ENCODE measurements at regions not wholly inside any gene's neighbourhood (a gene's known extent, or its start where the extent isn't known, plus 50 kb on each side); places are given as distances from the start of the nearest gene placed in this dataset.
"Not testable (repeated sequence)": the region's sequence is repeated elsewhere in the genome, so short reads cannot be mapped to it uniquely, and the experiment has no call there.

- POLR2A ChIA-PET = no interaction called here
- CTCF ChIA-PET = interaction anchor here (0.5 to 1.2 kb wide), 2 partner anchors 10 to 22 kb away, joined by 3 to 4 read pairs; no protein-coding TSS in a partner anchor
- TF ChIP-seq CTBP1 (IDR thresholded peaks at IDR 0.05; ENCODE audit: borderline replicate concordance) = no peak
- TF ChIP-seq ELF4 (IDR thresholded peaks at IDR 0.05) = no peak
- no peak for TF ChIP-seq FOXM1 (IDR thresholded peaks at IDR 0.05; ENCODE audit: borderline replicate concordance)
- TF ChIP-seq FOXA1 (IDR thresholded peaks at IDR 0.05) = no peak
- TF ChIP-seq FOXK2 (IDR thresholded peaks at IDR 0.05) = no peak
- no peak for TF ChIP-seq HDGF (IDR thresholded peaks at IDR 0.05; ENCODE audit: borderline replicate concordance)
- no peak for TF ChIP-seq SP1 (IDR thresholded peaks at IDR 0.05)
- TF ChIP-seq LEF1 (IDR thresholded peaks at IDR 0.05; ENCODE audit: borderline replicate concordance) = no peak
- no peak for TF ChIP-seq ZNF384 (IDR thresholded peaks at IDR 0.05)
- TF ChIP-seq ARNT (IDR thresholded peaks at IDR 0.05) = no peak
- no peak for TF ChIP-seq SUZ12 (IDR thresholded peaks at IDR 0.05)
- TF ChIP-seq NFRKB (IDR thresholded peaks at IDR 0.05) = no peak
- TF ChIP-seq TARDBP (IDR thresholded peaks at IDR 0.05) = no peak
- no peak for TF ChIP-seq BHLHE40 (IDR thresholded peaks at IDR 0.05; ENCODE audit: borderline replicate concordance)
- no peak for TF ChIP-seq PKNOX1 (IDR thresholded peaks at IDR 0.05)
- TF ChIP-seq L3MBTL2 (conservative IDR thresholded peaks at IDR 0.05) = no peak
- no peak for DNase-seq (ENCODE audit: extremely low spot score)
These were observed 247.3 kb downstream of the S1PR1 start for GRCh38 chr1:101483982-101484688.

- ChIA-PET CTCF (interaction anchor here (0.5 to 1.4 kb wide), 5 partner anchors 10 to 23 kb away, joined by 3 to 4 read pairs (median 3); no protein-coding TSS in a partner anchor), POLR2A (no interaction called here)
- DNase-seq (ENCODE audit: extremely low spot score) = no peak
- TF ChIP-seq ELF4 (IDR thresholded peaks at IDR 0.05) = no peak
These were observed 248.0 kb downstream of the S1PR1 start for GRCh38 chr1:101484689-101485338.

- CTCF ChIA-PET = interaction anchor here (1.2 to 1.4 kb wide), 3 partner anchors 11 to 22 kb away, joined by 3 to 4 read pairs (median 3); no protein-coding TSS in a partner anchor
- POLR2A ChIA-PET = no interaction called here
- TF ChIP-seq NFRKB (IDR thresholded peaks at IDR 0.05) (no peak), L3MBTL2 (conservative IDR thresholded peaks at IDR 0.05) (no peak), SUZ12 (IDR thresholded peaks at IDR 0.05) (no peak), FOXM1 (IDR thresholded peaks at IDR 0.05; ENCODE audit: borderline replicate concordance) (no peak), FOXK2 (IDR thresholded peaks at IDR 0.05) (no peak), PKNOX1 (IDR thresholded peaks at IDR 0.05) (no peak), BHLHE40 (IDR thresholded peaks at IDR 0.05; ENCODE audit: borderline replicate concordance) (no peak), SP1 (IDR thresholded peaks at IDR 0.05) (no peak), ELF4 (IDR thresholded peaks at IDR 0.05) (no peak), TARDBP (IDR thresholded peaks at IDR 0.05) (no peak), ARNT (IDR thresholded peaks at IDR 0.05) (no peak)
- no peak for DNase-seq (ENCODE audit: extremely low spot score)
These were observed 248.9 kb downstream of the S1PR1 start for GRCh38 chr1:101485712-101486111.

- POLR2A ChIA-PET; CTCF ChIA-PET; DNase-seq (ENCODE audit: extremely low spot score): not testable (repeated sequence)
These were observed 255.3 kb downstream of the S1PR1 start for GRCh38 chr1:101492144-101492543.

- POLR2A ChIA-PET; DNase-seq (ENCODE audit: extremely low spot score); CTCF ChIA-PET: not testable (repeated sequence)
These were observed 257.1 kb downstream of the S1PR1 start for GRCh38 chr1:101493920-101494319.

GRCh38 chr1:101496109-101496508 lies 259.3 kb downstream of the S1PR1 start:
- no peak for DNase-seq (ENCODE audit: extremely low spot score)
- TF ChIP-seq CTBP1 (IDR thresholded peaks at IDR 0.05; ENCODE audit: borderline replicate concordance) (no peak), SP1 (IDR thresholded peaks at IDR 0.05) (no peak), SUZ12 (IDR thresholded peaks at IDR 0.05) (no peak), FOXK2 (IDR thresholded peaks at IDR 0.05) (no peak), FOXA1 (IDR thresholded peaks at IDR 0.05) (no peak), BHLHE40 (IDR thresholded peaks at IDR 0.05; ENCODE audit: borderline replicate concordance) (no peak), LEF1 (IDR thresholded peaks at IDR 0.05; ENCODE audit: borderline replicate concordance) (no peak), TARDBP (IDR thresholded peaks at IDR 0.05) (no peak)
- CTCF ChIA-PET = no interaction called here
- POLR2A ChIA-PET = no interaction called here

- TF ChIP-seq ARNT (IDR thresholded peaks at IDR 0.05) (no peak), FOXK2 (IDR thresholded peaks at IDR 0.05) (no peak), TARDBP (IDR thresholded peaks at IDR 0.05) (no peak), BHLHE40 (IDR thresholded peaks at IDR 0.05; ENCODE audit: borderline replicate concordance) (no peak), FOXM1 (IDR thresholded peaks at IDR 0.05; ENCODE audit: borderline replicate concordance) (no peak), SUZ12 (IDR thresholded peaks at IDR 0.05) (no peak)
- POLR2A ChIA-PET = no interaction called here
- CTCF ChIA-PET = no interaction called here
- no peak for DNase-seq (ENCODE audit: extremely low spot score)
These were observed 261.2 kb downstream of the S1PR1 start for GRCh38 chr1:101497881-101498559.

GRCh38 chr1:101504106-101504505 lies 267.3 kb downstream of the S1PR1 start:
- CTCF ChIA-PET; POLR2A ChIA-PET; DNase-seq (ENCODE audit: extremely low spot score): not testable (repeated sequence)

GRCh38 chr1:101505240-101505639 lies 268.4 kb downstream of the S1PR1 start:
- POLR2A ChIA-PET = not testable (repeated sequence)
- CTCF ChIA-PET = interaction anchor here (0.6 to 1.4 kb wide), 3 partner anchors 20 to 804 kb away, joined by 3 to 5 read pairs (median 3); no protein-coding TSS in a partner anchor

More at GRCh38 chr1:101505240-101505639, 268.4 kb downstream of the S1PR1 start:
- DNase-seq (ENCODE audit: extremely low spot score) = not testable (repeated sequence)
